ENCODE measurements at regions not wholly inside any gene's neighbourhood (a gene's known extent, or its start where the extent isn't known, plus 50 kb on each side); places are given as distances from the start of the nearest gene placed in this dataset.

- no peaks in the 10 kb centered on the region for H3K4me1 ChIP-seq (ENCODE audit: control insufficient read depth in 4 of 4, insufficient read depth in 4 of 4, low read length in 3 of 4)
- H3K9me3 ChIP-seq (ENCODE audit: control insufficient read depth in 4 of 4, low read length in 3 of 4): peaks cover 0 to 2% (median 0%) of the 10 kb centered on the region in 4 donors
- no peak for DNase-seq (ENCODE audit: low spot score)
- no peak for TF ChIP-seq GABPA (IDR thresholded peaks at IDR 0.05 in 1 of 2, conservative IDR thresholded peaks at IDR 0.05 in 1 of 2)
- TF ChIP-seq MAX (IDR thresholded peaks at IDR 0.05): no peak
- TF ChIP-seq REST (IDR thresholded peaks at IDR 0.05): no peak
- TF ChIP-seq FOXA1 (IDR thresholded peaks at IDR 0.05): no peak
- TF ChIP-seq FOXA2 (IDR thresholded peaks at IDR 0.05): no peak
- no peak for TF ChIP-seq YY1 (IDR thresholded peaks at IDR 0.05)
- no peak for TF ChIP-seq RAD21 (IDR thresholded peaks at IDR 0.05)
- TF ChIP-seq TAF1 (conservative IDR thresholded peaks at IDR 0.05): no peak
- no peak for TF ChIP-seq EGR1 (IDR thresholded peaks at IDR 0.05; ENCODE audit: low read depth in 2 of 2)
- TF ChIP-seq ATF3 (IDR thresholded peaks at IDR 0.05): no peak
- no peak for TF ChIP-seq HNF4A (conservative IDR thresholded peaks at IDR 0.05)
- TF ChIP-seq CTCF (IDR thresholded peaks at IDR 0.05; ENCODE audit: low read depth, low read length, missing input control): no peak
- no peak for TF ChIP-seq SP1 (IDR thresholded peaks at IDR 0.05)
- TF ChIP-seq RXRA (IDR thresholded peaks at IDR 0.05): no peak
- TF ChIP-seq ZBTB33 (IDR thresholded peaks at IDR 0.05): no peak
- TF ChIP-seq HNF4G (IDR thresholded peaks at IDR 0.05): no peak
- TF ChIP-seq JUND (IDR thresholded peaks at IDR 0.05): no peak
- no peak for TF ChIP-seq NR2F2 (IDR thresholded peaks at IDR 0.05)
- no peak overlapping the region for H3K4me3 ChIP-seq (ENCODE audit: low read depth in 1 of 3, low read length in 3 of 3)
- 38% methylated on average over 3 of the region's 3 CpGs for WGBS
- no peaks in the 10 kb centered on the region for H3K36me3 ChIP-seq (ENCODE audit: control insufficient read depth in 4 of 4, insufficient read depth in 3 of 4, low read depth in 1 of 4, low read length in 3 of 4)
- H3K27me3 ChIP-seq (ENCODE audit: control insufficient read depth in 4 of 4, insufficient read depth in 4 of 4, low read length in 3 of 4): no peaks in the 10 kb centered on the region
- H3K27ac ChIP-seq (ENCODE audit: low read depth in 1 of 2, low read length in 2 of 2): no peak overlapping the region
- no peak overlapping the region for H3K9ac ChIP-seq (ENCODE audit: low read depth in 1 of 2, low read length in 2 of 2)
Observed at GRCh38 chrX:4206941-4207340, 493.5 kb upstream of the PRKX start.

All from liver (tissue), 8 donors.